ENCODE measurements at regions not wholly inside any gene's neighbourhood (a gene's known extent, or its start where the extent isn't known, plus 50 kb on each side); places are given as distances from the start of the nearest gene placed in this dataset.

- peaks cover 3% of the 10 kb centered on the region for H3K4me1 Mint-ChIP-seq (ENCODE audit: unreplicated experiment)
- no peak for DNase-seq (ENCODE audit: low spot score)
- H3K4me3 Mint-ChIP-seq (ENCODE audit: unreplicated experiment), result no peak overlapping the region
- H3K27me3 Mint-ChIP-seq (ENCODE audit: unreplicated experiment), result no peaks in the 10 kb centered on the region
- H3K9me3 Mint-ChIP-seq (ENCODE audit: unreplicated experiment), result no peaks in the 10 kb centered on the region
- H3K36me3 Mint-ChIP-seq (ENCODE audit: low read depth, unreplicated experiment), result no peaks in the 10 kb centered on the region
- peak overlapping the region; percentile 90 for H3K27ac Mint-ChIP-seq (ENCODE audit: unreplicated experiment)
- TF ChIP-seq CTCF (IDR thresholded peaks at IDR 0.05; ENCODE audit: unreplicated experiment), result no peak
These were observed 434.2 kb upstream of the CNTN3 start for GRCh38 chr3:75048650-75049049.

- Mint-ChIP-seq H3K4me1 (ENCODE audit: unreplicated experiment) (peaks cover 3% of the 10 kb centered on the region), H3K36me3 (ENCODE audit: low read depth, unreplicated experiment) (no peaks in the 10 kb centered on the region), H3K27ac (ENCODE audit: unreplicated experiment) (no peak overlapping the region), H3K27me3 (ENCODE audit: unreplicated experiment) (no peaks in the 10 kb centered on the region), H3K4me3 (ENCODE audit: unreplicated experiment) (no peak overlapping the region), H3K9me3 (ENCODE audit: unreplicated experiment) (no peaks in the 10 kb centered on the region)
- no peak for DNase-seq (ENCODE audit: low spot score)
- TF ChIP-seq CTCF (IDR thresholded peaks at IDR 0.05; ENCODE audit: unreplicated experiment), result no peak
These were observed 435.1 kb upstream of the CNTN3 start for GRCh38 chr3:75049533-75049932.

GRCh38 chr3:75059120-75059519 lies 444.7 kb upstream of the CNTN3 start:
- Mint-ChIP-seq H3K27ac (ENCODE audit: unreplicated experiment) (no peak overlapping the region), H3K36me3 (ENCODE audit: low read depth, unreplicated experiment) (no peaks in the 10 kb centered on the region), H3K27me3 (ENCODE audit: unreplicated experiment) (no peaks in the 10 kb centered on the region), H3K4me3 (ENCODE audit: unreplicated experiment) (no peak overlapping the region), H3K4me1 (ENCODE audit: unreplicated experiment) (no peaks in the 10 kb centered on the region), H3K9me3 (ENCODE audit: unreplicated experiment) (no peaks in the 10 kb centered on the region)
- no peak for TF ChIP-seq CTCF (IDR thresholded peaks at IDR 0.05; ENCODE audit: unreplicated experiment)
- no peak for DNase-seq (ENCODE audit: low spot score)

- no peak for DNase-seq (ENCODE audit: low spot score)
- H3K4me1 Mint-ChIP-seq (ENCODE audit: unreplicated experiment), result no peaks in the 10 kb centered on the region
- H3K9me3 Mint-ChIP-seq (ENCODE audit: unreplicated experiment), result no peaks in the 10 kb centered on the region
- H3K27me3 Mint-ChIP-seq (ENCODE audit: unreplicated experiment), result peaks cover 1% of the 10 kb centered on the region
- H3K4me3 Mint-ChIP-seq (ENCODE audit: unreplicated experiment), result no peak overlapping the region
- H3K36me3 Mint-ChIP-seq (ENCODE audit: low read depth, unreplicated experiment), result no peaks in the 10 kb centered on the region
- no peak for TF ChIP-seq CTCF (IDR thresholded peaks at IDR 0.05; ENCODE audit: unreplicated experiment)
- no peak overlapping the region for H3K27ac Mint-ChIP-seq (ENCODE audit: unreplicated experiment)
These were observed 447.3 kb upstream of the CNTN3 start for GRCh38 chr3:75061806-75062205.

GRCh38 chr3:75075158-75075557 lies 460.7 kb upstream of the CNTN3 start:
- no peak for TF ChIP-seq CTCF (IDR thresholded peaks at IDR 0.05; ENCODE audit: unreplicated experiment)
- Mint-ChIP-seq H3K9me3 (ENCODE audit: unreplicated experiment) (no peaks in the 10 kb centered on the region), H3K36me3 (ENCODE audit: low read depth, unreplicated experiment) (no peaks in the 10 kb centered on the region), H3K27ac (ENCODE audit: unreplicated experiment) (no peak overlapping the region), H3K4me1 (ENCODE audit: unreplicated experiment) (no peaks in the 10 kb centered on the region), H3K4me3 (ENCODE audit: unreplicated experiment) (no peak overlapping the region), H3K27me3 (ENCODE audit: unreplicated experiment) (peaks cover 1% of the 10 kb centered on the region)
- DNase-seq (ENCODE audit: low spot score), result no peak

Data from endothelial cell (in vitro differentiated cells).